ENCODE measurements at regions not wholly inside any gene's neighbourhood (a gene's known extent, or its start where the extent isn't known, plus 50 kb on each side); places are given as distances from the start of the nearest gene placed in this dataset.

- CTCF ChIA-PET = no interaction called here
- POLR2A ChIA-PET = no interaction called here
- 0 out of 2 replicates have a peak, but pooled peaks cover 9% of the 10 kb centered on the region for H3K9me2 ChIP-seq
- no peaks in the 10 kb centered on the region for H3K4me1 ChIP-seq (ENCODE audit: control insufficient read depth in 1 of 2, insufficient read depth in 2 of 2, low read depth in 1 of 2, low read length in 1 of 2)
- no peaks in the 10 kb centered on the region for H3K27me3 ChIP-seq (ENCODE audit: insufficient read depth)
- H3K79me2 ChIP-seq (ENCODE audit: insufficient read depth) = no peaks in the 10 kb centered on the region
- peaks cover 0 to 4% of the 10 kb centered on the region in 2 experiments for H3K36me3 ChIP-seq (replicated peaks in 1 of 2; ENCODE audit: control insufficient read depth in 1 of 2, insufficient read depth in 2 of 2, low read length in 1 of 2)
- no peaks in the 10 kb centered on the region for H3K9me3 ChIP-seq
- TF ChIP-seq EP300 (IDR thresholded peaks at IDR 0.05; ENCODE audit: borderline replicate concordance in 1 of 2, low read depth in 1 of 2, low read length in 1 of 2) = no peak
- TF ChIP-seq, protein P1, sequence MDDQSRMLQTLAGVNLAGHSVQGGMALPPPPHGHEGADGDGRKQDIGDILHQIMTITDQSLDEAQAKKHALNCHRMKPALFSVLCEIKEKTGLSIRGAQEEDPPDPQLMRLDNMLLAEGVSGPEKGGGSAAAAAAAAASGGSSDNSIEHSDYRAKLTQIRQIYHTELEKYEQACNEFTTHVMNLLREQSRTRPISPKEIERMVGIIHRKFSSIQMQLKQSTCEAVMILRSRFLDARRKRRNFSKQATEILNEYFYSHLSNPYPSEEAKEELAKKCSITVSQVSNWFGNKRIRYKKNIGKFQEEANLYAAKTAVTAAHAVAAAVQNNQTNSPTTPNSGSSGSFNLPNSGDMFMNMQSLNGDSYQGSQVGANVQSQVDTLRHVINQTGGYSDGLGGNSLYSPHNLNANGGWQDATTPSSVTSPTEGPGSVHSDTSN (IDR thresholded peaks at IDR 0.05) = no peak
- TF ChIP-seq, protein P2, sequence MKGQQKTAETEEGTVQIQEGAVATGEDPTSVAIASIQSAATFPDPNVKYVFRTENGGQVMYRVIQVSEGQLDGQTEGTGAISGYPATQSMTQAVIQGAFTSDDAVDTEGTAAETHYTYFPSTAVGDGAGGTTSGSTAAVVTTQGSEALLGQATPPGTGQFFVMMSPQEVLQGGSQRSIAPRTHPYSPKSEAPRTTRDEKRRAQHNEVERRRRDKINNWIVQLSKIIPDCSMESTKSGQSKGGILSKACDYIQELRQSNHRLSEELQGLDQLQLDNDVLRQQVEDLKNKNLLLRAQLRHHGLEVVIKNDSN (IDR thresholded peaks at IDR 0.05; ENCODE audit: borderline replicate concordance, low read depth) = no peak
- TF ChIP-seq NFIC (IDR thresholded peaks at IDR 0.05; ENCODE audit: borderline replicate concordance) = no peak
- TF ChIP-seq, protein P3, sequence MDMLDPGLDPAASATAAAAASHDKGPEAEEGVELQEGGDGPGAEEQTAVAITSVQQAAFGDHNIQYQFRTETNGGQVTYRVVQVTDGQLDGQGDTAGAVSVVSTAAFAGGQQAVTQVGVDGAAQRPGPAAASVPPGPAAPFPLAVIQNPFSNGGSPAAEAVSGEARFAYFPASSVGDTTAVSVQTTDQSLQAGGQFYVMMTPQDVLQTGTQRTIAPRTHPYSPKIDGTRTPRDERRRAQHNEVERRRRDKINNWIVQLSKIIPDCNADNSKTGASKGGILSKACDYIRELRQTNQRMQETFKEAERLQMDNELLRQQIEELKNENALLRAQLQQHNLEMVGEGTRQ (IDR thresholded peaks at IDR 0.05; ENCODE audit: borderline replicate concordance, low read depth, low read length) = no peak
- TF ChIP-seq REST (IDR thresholded peaks at IDR 0.05; ENCODE audit: low read depth, low read length) = no peak
- TF ChIP-seq NRF1 (IDR thresholded peaks at IDR 0.05; ENCODE audit: low read depth, low read length) = no peak
- TF ChIP-seq MAX (IDR thresholded peaks at IDR 0.05; ENCODE audit: low read depth) = no peak
- TF ChIP-seq TCF12 (IDR thresholded peaks at IDR 0.05) = no peak
- TF ChIP-seq YY1 (IDR thresholded peaks at IDR 0.05; ENCODE audit: low read depth) = no peak
- no peak for TF ChIP-seq JUND (IDR thresholded peaks at IDR 0.05)
- no peak for TF ChIP-seq CHD2 (IDR thresholded peaks at IDR 0.05; ENCODE audit: low read length, partially characterized antibody)
- TF ChIP-seq RCOR1 (IDR thresholded peaks at IDR 0.05; ENCODE audit: low read length) = no peak
- no peak for TF ChIP-seq EZH2phosphoT487 (IDR thresholded peaks at IDR 0.05; ENCODE audit: borderline replicate concordance, low read depth)
- no peak for TF ChIP-seq SMC3 (IDR thresholded peaks at IDR 0.05; ENCODE audit: low read depth, low read length)
- no peak for TF ChIP-seq CTCF (IDR thresholded peaks at IDR 0.05)
- H3K27ac ChIP-seq (ENCODE audit: low read depth in 2 of 2, low read length in 1 of 2) = no peak overlapping the region
- no peak overlapping the region for H3K4me2 ChIP-seq
- H3K4me3 ChIP-seq (ENCODE audit: low read depth in 2 of 2, low read length in 1 of 2) = no peak overlapping the region
- 0% methylated on average over 1 of the region's 1 CpG for WGBS (ENCODE audit: low lambda C conversion rate)
- no peak overlapping the region for H3K9ac ChIP-seq
- H4K20me1 ChIP-seq (ENCODE audit: insufficient read depth) = no peaks in the 10 kb centered on the region
- no peak for DNase-seq
- no peak overlapping the region for H2AFZ ChIP-seq (ENCODE audit: low read depth)
- H3F3A ChIP-seq (replicated peaks; ENCODE audit: insufficient read depth) = no peaks in the 10 kb centered on the region
These were observed 278.1 kb downstream of the TPBG start for GRCh38 chr6:82641677-82642076.

Measured in SK-N-SH (cell line).